Hepatocyte (in vitro differentiated cells): ENCODE measurements at regions not wholly inside any gene's neighbourhood (a gene's known extent, or its start where the extent isn't known, plus 50 kb on each side); places are given as distances from the start of the nearest gene placed in this dataset.
"Not testable (repeated sequence)": the region's sequence is repeated elsewhere in the genome, so short reads cannot be mapped to it uniquely, and the experiment has no call there.

Experiments used
- DNase-seq: peaks from one replicate; pipeline ENCODE4 v3.0.0-alpha.2; 2016; ENCODE audit warnings: low spot score
- H2AFZ ChIP-seq: fragments of 200-600 bp; sonication (generic); 2 replicates; pipeline ENCODE4 v1.6.0; 2016; ENCODE audit warnings: antibody characterized with exemption, mild to moderate bottlenecking
- H3K27ac ChIP-seq: fragments of 200-600 bp; sonication (generic); 2 replicates; pipeline ENCODE4 v1.5.1; 2016; ENCODE audit warnings: mild to moderate bottlenecking
- H3K27me3 ChIP-seq: fragments of 200-600 bp; sonication (generic); 2 replicates; pipeline ENCODE4 v1.6.1; 2016
- H3K36me3 ChIP-seq: fragments of 200-600 bp; sonication (generic); replicated peaks from 2 replicates; pipeline ENCODE4 v1.5.1; 2016; ENCODE audit warnings: low read depth; ENCODE audit not compliant: insufficient read depth
- H3K4me1 ChIP-seq: fragments of 200-600 bp; sonication (generic); 2 replicates; pipeline ENCODE4 v1.5.1; 2016; ENCODE audit warnings: mild to moderate bottlenecking, moderate library complexity; ENCODE audit not compliant: insufficient read depth
- H3K4me2 ChIP-seq: fragments of 200-600 bp; sonication (generic); 2 replicates; pipeline ENCODE4 v1.6.0; 2016
- H3K4me3 ChIP-seq: fragments of 200-600 bp; sonication (generic); 2 replicates; pipeline ENCODE4 v1.5.1; 2016; ENCODE audit warnings: mild to moderate bottlenecking
- H3K79me2 ChIP-seq: fragments of 200-600 bp; sonication (generic); 2 replicates; pipeline ENCODE4 v1.6.0; 2017; ENCODE audit warnings: mild to moderate bottlenecking
- H3K9me2 ChIP-seq: fragments of 200-600 bp; sonication (generic); replicated peaks from 2 replicates; pipeline ENCODE4 v1.6.0; 2017; ENCODE audit warnings: mild to moderate bottlenecking; ENCODE audit not compliant: insufficient read depth
- H3K9me3 ChIP-seq: fragments of 200-600 bp; sonication (generic); 2 replicates; pipeline ENCODE4 v1.5.1; 2016; ENCODE audit warnings: low read depth, mild to moderate bottlenecking
- H4K20me1 ChIP-seq: fragments of 200-600 bp; sonication (generic); 2 replicates; pipeline ENCODE4 v1.6.0; 2016; ENCODE audit warnings: mild to moderate bottlenecking; ENCODE audit not compliant: insufficient read depth, poor library complexity, severe bottlenecking
- EZH2 ChIP-seq: fragments of 200-600 bp; sonication (generic); IDR thresholded peaks from 2 replicates; pipeline ENCODE4 v1.6.1; 2016; ENCODE audit warnings: antibody characterized with exemption, mild to moderate bottlenecking, borderline replicate concordance
- EZH2phosphoT487 ChIP-seq: fragments of 200-600 bp; sonication (generic); IDR thresholded peaks from one replicate; pipeline ENCODE4 v1.6.1; 2018; ENCODE audit warnings: antibody characterized with exemption, mild to moderate bottlenecking, low read depth, moderate library complexity; ENCODE audit not compliant: unreplicated experiment, severe bottlenecking
- WGBS: methylation state at CpG from one replicate; pipeline ENCODE4 v1.1.6; 2016; ENCODE audit warnings: low lambda C conversion rate; ENCODE audit errors: missing lambda C conversion rate; 5-methylcytosine and 5-hydroxymethylcytosine counted together
- TF ChIP-seq, protein P1 (sequence below): fragments of 200-600 bp; sonication (generic); IDR thresholded peaks from 2 replicates; pipeline ENCODE4 v1.5.1; 2016; ENCODE audit warnings: antibody characterized with exemption, mild to moderate bottlenecking; ENCODE audit not compliant: poor library complexity

GRCh38 chr4:188783175-188783574, 643.9 kb downstream of the TRIML1 start:
- TF ChIP-seq EZH2 (no peak), EZH2phosphoT487 (no peak)
- TF ChIP-seq, protein P1, sequence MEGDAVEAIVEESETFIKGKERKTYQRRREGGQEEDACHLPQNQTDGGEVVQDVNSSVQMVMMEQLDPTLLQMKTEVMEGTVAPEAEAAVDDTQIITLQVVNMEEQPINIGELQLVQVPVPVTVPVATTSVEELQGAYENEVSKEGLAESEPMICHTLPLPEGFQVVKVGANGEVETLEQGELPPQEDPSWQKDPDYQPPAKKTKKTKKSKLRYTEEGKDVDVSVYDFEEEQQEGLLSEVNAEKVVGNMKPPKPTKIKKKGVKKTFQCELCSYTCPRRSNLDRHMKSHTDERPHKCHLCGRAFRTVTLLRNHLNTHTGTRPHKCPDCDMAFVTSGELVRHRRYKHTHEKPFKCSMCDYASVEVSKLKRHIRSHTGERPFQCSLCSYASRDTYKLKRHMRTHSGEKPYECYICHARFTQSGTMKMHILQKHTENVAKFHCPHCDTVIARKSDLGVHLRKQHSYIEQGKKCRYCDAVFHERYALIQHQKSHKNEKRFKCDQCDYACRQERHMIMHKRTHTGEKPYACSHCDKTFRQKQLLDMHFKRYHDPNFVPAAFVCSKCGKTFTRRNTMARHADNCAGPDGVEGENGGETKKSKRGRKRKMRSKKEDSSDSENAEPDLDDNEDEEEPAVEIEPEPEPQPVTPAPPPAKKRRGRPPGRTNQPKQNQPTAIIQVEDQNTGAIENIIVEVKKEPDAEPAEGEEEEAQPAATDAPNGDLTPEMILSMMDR = no peak
- Histone ChIP-seq H3K27ac (no peak overlapping the region), H3K9me2 (no peaks in the 10 kb centered on the region), H3K79me2 (no peaks in the 10 kb centered on the region), H4K20me1 (no peaks in the 10 kb centered on the region), H3K4me1 (no peaks in the 10 kb centered on the region), H3K4me3 (no peak overlapping the region), H3K36me3 (no peaks in the 10 kb centered on the region), H3K9me3 (no peaks in the 10 kb centered on the region), H3K27me3 (no peaks in the 10 kb centered on the region), H3K4me2 (no peak overlapping the region), H2AFZ (no peak overlapping the region)
- no peak for DNase-seq
- WGBS = 82% methylated on average over 4 of the region's 4 CpGs

- Histone ChIP-seq H3K79me2 (no peaks in the 10 kb centered on the region), H4K20me1 (no peaks in the 10 kb centered on the region), H3K4me3 (no peak overlapping the region), H2AFZ (no peak overlapping the region), H3K27me3 (no peaks in the 10 kb centered on the region), H3K36me3 (no peaks in the 10 kb centered on the region), H3K9me3 (no peaks in the 10 kb centered on the region), H3K4me1 (no peaks in the 10 kb centered on the region), H3K27ac (no peak overlapping the region), H3K4me2 (no peak overlapping the region), H3K9me2 (no peaks in the 10 kb centered on the region)
- TF ChIP-seq EZH2phosphoT487 (no peak), EZH2 (no peak)
- TF ChIP-seq, protein P1 = no peak
- WGBS = 61% methylated on average over 7 of the region's 7 CpGs
- peak; percentile 12 for DNase-seq
Measured at GRCh38 chr4:188783606-188784160, 644.4 kb downstream of the TRIML1 start.

DNA sequence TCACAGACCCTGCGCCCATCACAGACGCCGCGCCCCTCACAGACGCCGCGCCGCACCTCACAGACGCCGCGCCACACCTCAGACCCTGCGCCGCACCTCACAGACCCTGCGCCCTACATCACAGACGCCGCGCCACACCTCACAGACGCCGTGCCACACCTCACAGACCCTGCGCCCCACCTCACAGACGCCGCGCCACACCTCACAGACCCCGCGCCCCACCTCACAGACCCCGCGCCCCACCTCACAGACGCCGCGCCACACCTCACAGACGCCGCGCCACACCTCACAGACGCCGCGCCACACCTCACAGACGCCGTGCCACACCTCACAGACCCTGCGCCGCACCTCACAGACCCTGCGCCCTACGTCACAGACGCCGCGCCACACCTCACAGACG, 657.4 kb downstream of the TRIML1 start:
- H3K4me3 ChIP-seq, H4K20me1 ChIP-seq, H3K27ac ChIP-seq, H3K4me1 ChIP-seq, H3K27me3 ChIP-seq, H3K9me2 ChIP-seq, DNase-seq, H3K36me3 ChIP-seq, H3K4me2 ChIP-seq, H3K79me2 ChIP-seq, H2AFZ ChIP-seq, H3K9me3 ChIP-seq: not testable (repeated sequence)
- 96% methylated on average over 8 of the region's 46 CpGs for WGBS

DNA sequence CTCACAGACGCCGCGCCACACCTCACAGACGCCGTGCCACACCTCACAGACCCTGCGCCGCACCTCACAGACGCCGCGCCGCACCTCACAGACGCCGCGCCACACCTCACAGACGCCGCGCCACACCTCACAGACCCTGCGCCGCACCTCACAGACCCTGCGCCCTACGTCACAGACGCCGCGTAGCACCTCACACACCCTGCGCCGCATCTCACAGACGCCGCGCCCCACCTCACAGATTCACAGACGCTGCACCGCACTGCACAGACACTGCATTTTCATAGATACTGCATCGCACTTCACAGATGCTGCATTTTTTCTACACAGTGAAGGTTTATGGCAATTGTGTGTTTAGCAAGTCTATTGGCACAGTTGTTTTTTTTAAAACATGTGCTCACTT, 657.8 kb downstream of the TRIML1 start:
- not testable (repeated sequence) for DNase-seq, H3K27ac ChIP-seq, H3K27me3 ChIP-seq, H3K4me1 ChIP-seq, H4K20me1 ChIP-seq, H2AFZ ChIP-seq, H3K4me2 ChIP-seq, H3K9me3 ChIP-seq, H3K4me3 ChIP-seq, H3K79me2 ChIP-seq, H3K36me3 ChIP-seq, H3K9me2 ChIP-seq
- 98% methylated on average over 15 of the region's 32 CpGs for WGBS

- no peaks in the 10 kb centered on the region for H4K20me1 ChIP-seq
- no peaks in the 10 kb centered on the region for H3K9me2 ChIP-seq
- no peak overlapping the region for H3K27ac ChIP-seq
- H3K36me3 ChIP-seq = no peaks in the 10 kb centered on the region
- TF ChIP-seq EZH2 = no peak
- no peak for TF ChIP-seq EZH2phosphoT487
- TF ChIP-seq, protein P1 = no peak
- DNase-seq = no peak
- no peak overlapping the region for H3K4me3 ChIP-seq
- H3K4me2 ChIP-seq = no peak overlapping the region
- 79% methylated on average over 4 of the region's 4 CpGs for WGBS
- H3K4me1 ChIP-seq = no peaks in the 10 kb centered on the region
- no peaks in the 10 kb centered on the region for H3K9me3 ChIP-seq
- H3K79me2 ChIP-seq = no peaks in the 10 kb centered on the region
- H3K27me3 ChIP-seq = no peaks in the 10 kb centered on the region
- no peak overlapping the region for H2AFZ ChIP-seq
Measured at GRCh38 chr4:188804861-188805260, 665.6 kb downstream of the TRIML1 start.
